Liver (tissue), 8 donors: ENCODE measurements at regions not wholly inside any gene's neighbourhood (a gene's known extent, or its start where the extent isn't known, plus 50 kb on each side); places are given as distances from the start of the nearest gene placed in this dataset.

ENCODE experiments used
- DNase-seq: peaks from one replicate; pipeline ENCODE4 v3.0.0-alpha.2; 2017; ENCODE audit warnings: low spot score
- H3K27ac ChIP-seq, 2 donors: one replicate each; pipeline ENCODE4 v1.7.0; 2013; ENCODE audit warnings: inconsistent platforms in 2 of 2, low read length in 2 of 2, control low read depth in 1 of 2, low read depth in 1 of 2, mild to moderate bottlenecking in 1 of 2
- H3K27me3 ChIP-seq, 4 donors: one replicate each; pipeline versions ENCODE4 v1.6.1 to v1.7.0; 2013; ENCODE audit warnings: low read length in 3 of 4, inconsistent platforms in 1 of 4, mild to moderate bottlenecking in 1 of 4, moderate library complexity in 1 of 4; ENCODE audit not compliant: control insufficient read depth in 4 of 4, insufficient read depth in 4 of 4
- H3K36me3 ChIP-seq, 4 donors: one replicate each; pipeline versions ENCODE4 v1.6.1 to v1.7.0; 2013; ENCODE audit warnings: low read length in 3 of 4, mild to moderate bottlenecking in 3 of 4, low read depth in 1 of 4, moderate library complexity in 1 of 4; ENCODE audit not compliant: control insufficient read depth in 4 of 4, insufficient read depth in 3 of 4
- H3K4me1 ChIP-seq, 4 donors: one replicate each; pipeline versions ENCODE4 v1.6.1 to v1.7.0; 2013; ENCODE audit warnings: low read length in 3 of 4, mild to moderate bottlenecking in 3 of 4, moderate library complexity in 1 of 4; ENCODE audit not compliant: control insufficient read depth in 4 of 4, insufficient read depth in 4 of 4
- H3K4me3 ChIP-seq, 3 donors: one replicate each; pipeline versions ENCODE4 v1.6.1 to v1.7.0; 2013; ENCODE audit warnings: low read length in 3 of 3, control low read depth in 1 of 3, low read depth in 1 of 3, mild to moderate bottlenecking in 1 of 3
- H3K9ac ChIP-seq, 2 donors: one replicate each; pipeline ENCODE4 v1.7.0; 2013; ENCODE audit warnings: low read length in 2 of 2, mild to moderate bottlenecking in 2 of 2, moderate library complexity in 2 of 2, control low read depth in 1 of 2, low read depth in 1 of 2
- H3K9me3 ChIP-seq, 4 donors: one replicate each; pipeline versions ENCODE4 v1.6.1 to v1.7.0; 2013; ENCODE audit warnings: low read length in 3 of 4; ENCODE audit not compliant: control insufficient read depth in 4 of 4
- EGR1 ChIP-seq, 2 donors: IDR thresholded peaks; 2 replicates each; pipeline ENCODE4 v1.6.1; 2016 to 2018; ENCODE audit warnings: antibody characterized with exemption in 2 of 2, low read depth in 2 of 2
- FOXA1 ChIP-seq: IDR thresholded peaks from 2 replicates; pipeline ENCODE4 v1.6.1; 2016; ENCODE audit warnings: antibody characterized with exemption
- FOXA2 ChIP-seq: IDR thresholded peaks from 2 replicates; pipeline ENCODE4 v1.6.1; 2016; ENCODE audit warnings: antibody characterized with exemption
- GABPA ChIP-seq, 2 donors: IDR thresholded peaks in 1 of 2; conservative IDR thresholded peaks in 1 of 2; 2 replicates each; pipeline ENCODE4 v1.6.1; 2016; ENCODE audit warnings: antibody characterized with exemption in 2 of 2, mild to moderate bottlenecking in 1 of 2, moderate library complexity in 1 of 2
- HNF4A ChIP-seq, 2 donors: conservative IDR thresholded peaks; 2 replicates each; pipeline ENCODE4 v1.6.1; 2016; ENCODE audit warnings: antibody characterized with exemption in 2 of 2, mild to moderate bottlenecking in 2 of 2
- HNF4G ChIP-seq: IDR thresholded peaks from 2 replicates; pipeline ENCODE4 v1.6.1; 2016; ENCODE audit warnings: antibody characterized with exemption
- JUND ChIP-seq, 2 donors: IDR thresholded peaks; 2 replicates each; pipeline ENCODE4 v1.6.1; 2016; ENCODE audit warnings: antibody characterized with exemption in 2 of 2
- NR2F2 ChIP-seq: IDR thresholded peaks from 2 replicates; pipeline ENCODE4 v1.6.1; 2016; ENCODE audit warnings: antibody characterized with exemption
- RAD21 ChIP-seq, 2 donors: IDR thresholded peaks; 2 replicates each; pipeline ENCODE4 v1.6.1; 2016; ENCODE audit warnings: antibody characterized with exemption in 2 of 2, mild to moderate bottlenecking in 2 of 2
- RXRA ChIP-seq, 2 donors: IDR thresholded peaks; 2 replicates each; pipeline ENCODE4 v1.6.1; 2017 to 2018; ENCODE audit warnings: antibody characterized with exemption in 2 of 2, mild to moderate bottlenecking in 1 of 2
- SP1 ChIP-seq: IDR thresholded peaks from 2 replicates; pipeline ENCODE4 v1.6.1; 2018; ENCODE audit warnings: antibody characterized with exemption, mild to moderate bottlenecking
- TAF1 ChIP-seq: conservative IDR thresholded peaks from 2 replicates; pipeline ENCODE4 v1.6.1; 2016; ENCODE audit warnings: antibody characterized with exemption, mild to moderate bottlenecking
- YY1 ChIP-seq: IDR thresholded peaks from 2 replicates; pipeline ENCODE4 v1.6.1; 2016; ENCODE audit warnings: antibody characterized with exemption, mild to moderate bottlenecking
- WGBS: extraction: QIAGEN DNeasy Blood & Tissue Kit; methylation state at CpG from one replicate; pipeline ENCODE4 v1.1.7; 2013; 5-methylcytosine and 5-hydroxymethylcytosine counted together
- TF ChIP-seq, protein P1 (sequence below): IDR thresholded peaks from 2 replicates; pipeline ENCODE4 v1.6.1; 2016; ENCODE audit warnings: antibody characterized with exemption
- TF ChIP-seq, protein P2 (sequence below): IDR thresholded peaks from 2 replicates; pipeline ENCODE4 v1.6.1; 2016; ENCODE audit warnings: antibody characterized with exemption
- TF ChIP-seq, protein P3 (sequence below): fragments of 150-350 bp; IDR thresholded peaks from 2 replicates; pipeline ENCODE4 v1.5.1; 2017; ENCODE audit warnings: improper control_type of control experiment, low read depth, low read length; ENCODE audit not compliant: missing input control
- TF ChIP-seq, protein P4 (sequence below): IDR thresholded peaks from 2 replicates; pipeline ENCODE4 v1.6.1; 2016; ENCODE audit warnings: antibody characterized with exemption
- TF ChIP-seq, protein P5 (sequence below): IDR thresholded peaks from 2 replicates; pipeline ENCODE4 v1.6.1; 2016; ENCODE audit warnings: antibody characterized with exemption, mild to moderate bottlenecking
- donor health status: healthy.
- donor health status: healthy.
- donor health status: healthy.
- donor health status: healthy.
- donor health status: healthy.

DNA sequence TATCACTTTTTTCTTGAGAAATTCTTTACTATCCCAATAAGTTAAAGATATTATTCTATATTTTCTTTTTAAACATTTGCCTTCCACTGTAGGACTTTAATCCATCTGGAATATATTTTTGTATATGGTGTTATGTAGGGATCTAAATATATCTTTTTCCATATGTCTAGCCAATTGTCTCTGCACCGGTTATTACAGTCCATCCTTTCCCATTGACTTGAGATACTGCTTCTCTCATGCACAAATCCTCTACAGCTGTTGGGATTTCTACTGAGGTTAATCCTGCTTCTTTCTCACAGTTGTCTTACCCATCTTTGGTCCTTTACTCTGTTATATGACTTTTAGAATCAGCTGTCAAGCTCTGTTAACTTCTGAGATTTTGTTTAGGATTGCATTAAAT lies 483.8 kb upstream of the CDH4 start:
- H3K36me3 ChIP-seq = no peaks in the 10 kb centered on the region
- no peak overlapping the region for H3K9ac ChIP-seq
- WGBS = 94% methylated on average over 1 of the region's 1 CpG
- DNase-seq = no peak
- peaks cover 0 to 5% (median 0%) of the 10 kb centered on the region in 4 donors for H3K9me3 ChIP-seq
- TF ChIP-seq, protein P1, sequence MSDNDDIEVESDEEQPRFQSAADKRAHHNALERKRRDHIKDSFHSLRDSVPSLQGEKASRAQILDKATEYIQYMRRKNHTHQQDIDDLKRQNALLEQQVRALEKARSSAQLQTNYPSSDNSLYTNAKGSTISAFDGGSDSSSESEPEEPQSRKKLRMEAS = no peak
- TF ChIP-seq, protein P2, sequence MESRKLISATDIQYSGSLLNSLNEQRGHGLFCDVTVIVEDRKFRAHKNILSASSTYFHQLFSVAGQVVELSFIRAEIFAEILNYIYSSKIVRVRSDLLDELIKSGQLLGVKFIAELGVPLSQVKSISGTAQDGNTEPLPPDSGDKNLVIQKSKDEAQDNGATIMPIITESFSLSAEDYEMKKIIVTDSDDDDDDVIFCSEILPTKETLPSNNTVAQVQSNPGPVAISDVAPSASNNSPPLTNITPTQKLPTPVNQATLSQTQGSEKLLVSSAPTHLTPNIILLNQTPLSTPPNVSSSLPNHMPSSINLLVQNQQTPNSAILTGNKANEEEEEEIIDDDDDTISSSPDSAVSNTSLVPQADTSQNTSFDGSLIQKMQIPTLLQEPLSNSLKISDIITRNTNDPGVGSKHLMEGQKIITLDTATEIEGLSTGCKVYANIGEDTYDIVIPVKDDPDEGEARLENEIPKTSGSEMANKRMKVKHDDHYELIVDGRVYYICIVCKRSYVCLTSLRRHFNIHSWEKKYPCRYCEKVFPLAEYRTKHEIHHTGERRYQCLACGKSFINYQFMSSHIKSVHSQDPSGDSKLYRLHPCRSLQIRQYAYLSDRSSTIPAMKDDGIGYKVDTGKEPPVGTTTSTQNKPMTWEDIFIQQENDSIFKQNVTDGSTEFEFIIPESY = no peak
- no peak for TF ChIP-seq FOXA2
- TF ChIP-seq GABPA (IDR thresholded peaks at IDR 0.05 in 1 of 2, conservative IDR thresholded peaks at IDR 0.05 in 1 of 2) = no peak
- no peak for TF ChIP-seq RAD21 (IDR thresholded peaks at IDR 0.05)
- no peak for TF ChIP-seq YY1
- TF ChIP-seq, protein P3, sequence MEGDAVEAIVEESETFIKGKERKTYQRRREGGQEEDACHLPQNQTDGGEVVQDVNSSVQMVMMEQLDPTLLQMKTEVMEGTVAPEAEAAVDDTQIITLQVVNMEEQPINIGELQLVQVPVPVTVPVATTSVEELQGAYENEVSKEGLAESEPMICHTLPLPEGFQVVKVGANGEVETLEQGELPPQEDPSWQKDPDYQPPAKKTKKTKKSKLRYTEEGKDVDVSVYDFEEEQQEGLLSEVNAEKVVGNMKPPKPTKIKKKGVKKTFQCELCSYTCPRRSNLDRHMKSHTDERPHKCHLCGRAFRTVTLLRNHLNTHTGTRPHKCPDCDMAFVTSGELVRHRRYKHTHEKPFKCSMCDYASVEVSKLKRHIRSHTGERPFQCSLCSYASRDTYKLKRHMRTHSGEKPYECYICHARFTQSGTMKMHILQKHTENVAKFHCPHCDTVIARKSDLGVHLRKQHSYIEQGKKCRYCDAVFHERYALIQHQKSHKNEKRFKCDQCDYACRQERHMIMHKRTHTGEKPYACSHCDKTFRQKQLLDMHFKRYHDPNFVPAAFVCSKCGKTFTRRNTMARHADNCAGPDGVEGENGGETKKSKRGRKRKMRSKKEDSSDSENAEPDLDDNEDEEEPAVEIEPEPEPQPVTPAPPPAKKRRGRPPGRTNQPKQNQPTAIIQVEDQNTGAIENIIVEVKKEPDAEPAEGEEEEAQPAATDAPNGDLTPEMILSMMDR = no peak
- TF ChIP-seq SP1 = no peak
- no peak for TF ChIP-seq TAF1
- no peak for TF ChIP-seq HNF4G
- TF ChIP-seq JUND (IDR thresholded peaks at IDR 0.05) = no peak
- no peak for TF ChIP-seq NR2F2
- no peak for TF ChIP-seq RXRA (IDR thresholded peaks at IDR 0.05)
- no peak overlapping the region for H3K27ac ChIP-seq
- H3K4me1 ChIP-seq = no peaks in the 10 kb centered on the region
- H3K4me3 ChIP-seq = no peak overlapping the region
- H3K27me3 ChIP-seq = peaks cover 0 to 12% (median 1%) of the 10 kb centered on the region in 4 donors

DNA sequence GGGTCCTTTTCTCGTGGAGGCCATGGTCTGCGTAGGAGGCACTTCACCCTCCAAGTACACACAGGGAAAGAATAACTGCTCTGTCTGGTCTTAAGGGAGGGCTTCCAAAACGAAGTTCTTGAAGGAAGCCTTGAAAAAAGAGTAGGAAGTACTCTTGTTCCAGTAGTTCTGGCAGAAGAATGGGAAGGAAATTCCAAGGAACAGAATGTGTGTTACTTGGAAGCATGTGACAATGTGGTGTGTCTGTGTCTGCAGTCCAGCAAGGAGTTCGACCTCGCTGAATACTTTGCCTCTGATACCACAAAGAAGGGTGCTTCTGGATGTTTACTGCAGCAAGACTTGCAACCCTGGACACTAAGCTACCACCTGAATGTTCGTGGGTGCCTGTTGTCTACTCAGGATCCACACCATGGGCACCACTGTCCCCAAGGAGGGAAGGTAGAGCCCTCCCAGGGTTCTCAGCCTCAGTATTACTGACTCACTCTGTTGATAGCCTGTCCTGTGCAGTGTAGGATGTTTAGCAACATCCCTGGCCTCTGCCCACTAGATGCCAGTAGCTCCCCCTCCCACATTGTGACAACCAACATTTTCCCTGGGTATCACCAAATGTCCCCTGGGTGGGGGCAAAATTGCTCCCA lies 471.6 kb upstream of the CDH4 start:
- DNase-seq = no peak
- Histone ChIP-seq H3K4me1 (no peaks in the 10 kb centered on the region), H3K9ac (no peak overlapping the region), H3K27me3 (peaks cover 0 to 3% (median 1%) of the 10 kb centered on the region in 4 donors), H3K4me3 (no peak overlapping the region), H3K27ac (no peak overlapping the region), H3K9me3 (peaks cover 0 to 4% (median 1%) of the 10 kb centered on the region in 4 donors), H3K36me3 (no peaks in the 10 kb centered on the region)
- TF ChIP-seq, protein P3 = no peak
- TF ChIP-seq, protein P1 = no peak
- TF ChIP-seq TAF1 (no peak), FOXA1 (no peak), SP1 (no peak), NR2F2 (no peak), JUND (IDR thresholded peaks at IDR 0.05) (no peak), RXRA (IDR thresholded peaks at IDR 0.05) (no peak), YY1 (no peak), RAD21 (IDR thresholded peaks at IDR 0.05) (no peak), HNF4A (conservative IDR thresholded peaks at IDR 0.05) (no peak), GABPA (IDR thresholded peaks at IDR 0.05 in 1 of 2, conservative IDR thresholded peaks at IDR 0.05 in 1 of 2) (no peak), HNF4G (no peak), EGR1 (IDR thresholded peaks at IDR 0.05; ENCODE audit: low read depth in 2 of 2) (no peak), FOXA2 (no peak)
- TF ChIP-seq, protein P4, sequence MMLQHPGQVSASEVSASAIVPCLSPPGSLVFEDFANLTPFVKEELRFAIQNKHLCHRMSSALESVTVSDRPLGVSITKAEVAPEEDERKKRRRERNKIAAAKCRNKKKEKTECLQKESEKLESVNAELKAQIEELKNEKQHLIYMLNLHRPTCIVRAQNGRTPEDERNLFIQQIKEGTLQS = no peak
- TF ChIP-seq, protein P5, sequence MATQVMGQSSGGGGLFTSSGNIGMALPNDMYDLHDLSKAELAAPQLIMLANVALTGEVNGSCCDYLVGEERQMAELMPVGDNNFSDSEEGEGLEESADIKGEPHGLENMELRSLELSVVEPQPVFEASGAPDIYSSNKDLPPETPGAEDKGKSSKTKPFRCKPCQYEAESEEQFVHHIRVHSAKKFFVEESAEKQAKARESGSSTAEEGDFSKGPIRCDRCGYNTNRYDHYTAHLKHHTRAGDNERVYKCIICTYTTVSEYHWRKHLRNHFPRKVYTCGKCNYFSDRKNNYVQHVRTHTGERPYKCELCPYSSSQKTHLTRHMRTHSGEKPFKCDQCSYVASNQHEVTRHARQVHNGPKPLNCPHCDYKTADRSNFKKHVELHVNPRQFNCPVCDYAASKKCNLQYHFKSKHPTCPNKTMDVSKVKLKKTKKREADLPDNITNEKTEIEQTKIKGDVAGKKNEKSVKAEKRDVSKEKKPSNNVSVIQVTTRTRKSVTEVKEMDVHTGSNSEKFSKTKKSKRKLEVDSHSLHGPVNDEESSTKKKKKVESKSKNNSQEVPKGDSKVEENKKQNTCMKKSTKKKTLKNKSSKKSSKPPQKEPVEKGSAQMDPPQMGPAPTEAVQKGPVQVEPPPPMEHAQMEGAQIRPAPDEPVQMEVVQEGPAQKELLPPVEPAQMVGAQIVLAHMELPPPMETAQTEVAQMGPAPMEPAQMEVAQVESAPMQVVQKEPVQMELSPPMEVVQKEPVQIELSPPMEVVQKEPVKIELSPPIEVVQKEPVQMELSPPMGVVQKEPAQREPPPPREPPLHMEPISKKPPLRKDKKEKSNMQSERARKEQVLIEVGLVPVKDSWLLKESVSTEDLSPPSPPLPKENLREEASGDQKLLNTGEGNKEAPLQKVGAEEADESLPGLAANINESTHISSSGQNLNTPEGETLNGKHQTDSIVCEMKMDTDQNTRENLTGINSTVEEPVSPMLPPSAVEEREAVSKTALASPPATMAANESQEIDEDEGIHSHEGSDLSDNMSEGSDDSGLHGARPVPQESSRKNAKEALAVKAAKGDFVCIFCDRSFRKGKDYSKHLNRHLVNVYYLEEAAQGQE = no peak
- TF ChIP-seq, protein P2 = no peak
- 61% methylated on average over 6 of the region's 6 CpGs for WGBS
